ENCODE measurements at regions not wholly inside any gene's neighbourhood (a gene's known extent, or its start where the extent isn't known, plus 50 kb on each side); places are given as distances from the start of the nearest gene placed in this dataset.

GRCh38 chr1:148354284-148354912 lies 128.7 kb downstream of the PPIAL4G start:
- Histone ChIP-seq H3K4me1 (replicated peaks) (no peaks in the 10 kb centered on the region), H3K36me3 (no peaks in the 10 kb centered on the region), H3K27me3 (replicated peaks; ENCODE audit: insufficient read depth) (peaks cover 3% of the 10 kb centered on the region), H3K27ac (no peak overlapping the region), H3K9me3 (no peaks in the 10 kb centered on the region), H3K4me3 (no peak overlapping the region)
- WGBS, result 25% methylated on average over 36 of the region's 36 CpGs
- DNase-seq (ENCODE audit: low spot score), result no peak
- intact Hi-C loops (cut with DNase I), result no loop called here
- no peak for TF ChIP-seq POLR2AphosphoS5 (IDR thresholded peaks at IDR 0.05)
- no peak for TF ChIP-seq CTCF (IDR thresholded peaks at IDR 0.05)
- no peak for TF ChIP-seq POLR2A (IDR thresholded peaks at IDR 0.05)

- no peak for DNase-seq (ENCODE audit: low spot score)
- no peaks in the 10 kb centered on the region for H3K9me3 ChIP-seq
- no peak overlapping the region for H3K4me3 ChIP-seq
- intact Hi-C loops (cut with DNase I), result no loop called here
- peaks cover 3% of the 10 kb centered on the region for H3K27me3 ChIP-seq (replicated peaks; ENCODE audit: insufficient read depth)
- no peak for TF ChIP-seq POLR2AphosphoS5 (IDR thresholded peaks at IDR 0.05)
- TF ChIP-seq POLR2A (IDR thresholded peaks at IDR 0.05), result no peak
- TF ChIP-seq CTCF (IDR thresholded peaks at IDR 0.05), result no peak
- no peaks in the 10 kb centered on the region for H3K36me3 ChIP-seq
- no peaks in the 10 kb centered on the region for H3K4me1 ChIP-seq (replicated peaks)
- no peak overlapping the region for H3K27ac ChIP-seq
- WGBS, result 37% methylated on average over 31 of the region's 31 CpGs
Observed at GRCh38 chr1:148353461-148354283, 129.4 kb downstream of the PPIAL4G start.

GRCh38 chr1:148352470-148353053 lies 130.5 kb downstream of the PPIAL4G start:
- intact Hi-C loops (cut with DNase I), result no loop called here
- TF ChIP-seq POLR2A (IDR thresholded peaks at IDR 0.05) (no peak), POLR2AphosphoS5 (IDR thresholded peaks at IDR 0.05) (no peak), CTCF (IDR thresholded peaks at IDR 0.05) (no peak)
- H3K27me3 ChIP-seq (replicated peaks; ENCODE audit: insufficient read depth), result peaks cover 3% of the 10 kb centered on the region
- no peaks in the 10 kb centered on the region for H3K4me1 ChIP-seq (replicated peaks)
- no peak overlapping the region for H3K4me3 ChIP-seq
- no peaks in the 10 kb centered on the region for H3K36me3 ChIP-seq
- no peak overlapping the region for H3K27ac ChIP-seq
- DNase-seq (ENCODE audit: low spot score), result no peak
- 85% methylated on average over 8 of the region's 8 CpGs for WGBS
- H3K9me3 ChIP-seq, result no peaks in the 10 kb centered on the region

- TF ChIP-seq CTCF (IDR thresholded peaks at IDR 0.05) (no peak), POLR2AphosphoS5 (IDR thresholded peaks at IDR 0.05) (no peak), POLR2A (IDR thresholded peaks at IDR 0.05) (no peak)
- intact Hi-C loops (cut with DNase I), result no loop called here
- no peaks in the 10 kb centered on the region for H3K27me3 ChIP-seq (replicated peaks; ENCODE audit: insufficient read depth)
Observed at GRCh38 chr1:148347781-148348180, 135.3 kb downstream of the PPIAL4G start.

More at GRCh38 chr1:148347781-148348180, 135.3 kb downstream of the PPIAL4G start:
- H3K36me3 ChIP-seq, result no peaks in the 10 kb centered on the region
- no peak overlapping the region for H3K27ac ChIP-seq
- DNase-seq (ENCODE audit: low spot score), result no peak
- H3K9me3 ChIP-seq, result no peaks in the 10 kb centered on the region
- no peaks in the 10 kb centered on the region for H3K4me1 ChIP-seq (replicated peaks)
- no peak overlapping the region for H3K4me3 ChIP-seq

Measured in prostate gland (tissue), 2 donors.